DOHH2 (cell line): ENCODE measurements at regions not wholly inside any gene's neighbourhood (a gene's known extent, or its start where the extent isn't known, plus 50 kb on each side); places are given as distances from the start of the nearest gene placed in this dataset.

Experiments used
- CTCF ChIP-seq: fragments of 200-600 bp; sonication (generic); IDR thresholded peaks from one replicate; pipeline ENCODE4 v1.5.1; 2014; ENCODE audit warnings: antibody characterized with exemption, mild to moderate bottlenecking, low read depth, low read length; ENCODE audit not compliant: poor library complexity, severe bottlenecking
- EZH2phosphoT487 ChIP-seq: fragments of 200-600 bp; sonication (generic); IDR thresholded peaks from 2 replicates; pipeline ENCODE4 v1.6.1; 2017; ENCODE audit warnings: borderline replicate concordance, mild to moderate bottlenecking, antibody characterized with exemption, low read length, moderate library complexity, mixed read lengths

- TF ChIP-seq CTCF (no peak), EZH2phosphoT487 (no peak)
Measured at GRCh38 chr14:83047059-83047830, 1513.6 kb upstream of the SEL1L start.
